ENCODE measurements at regions not wholly inside any gene's neighbourhood (a gene's known extent, or its start where the extent isn't known, plus 50 kb on each side); places are given as distances from the start of the nearest gene placed in this dataset.

DNA sequence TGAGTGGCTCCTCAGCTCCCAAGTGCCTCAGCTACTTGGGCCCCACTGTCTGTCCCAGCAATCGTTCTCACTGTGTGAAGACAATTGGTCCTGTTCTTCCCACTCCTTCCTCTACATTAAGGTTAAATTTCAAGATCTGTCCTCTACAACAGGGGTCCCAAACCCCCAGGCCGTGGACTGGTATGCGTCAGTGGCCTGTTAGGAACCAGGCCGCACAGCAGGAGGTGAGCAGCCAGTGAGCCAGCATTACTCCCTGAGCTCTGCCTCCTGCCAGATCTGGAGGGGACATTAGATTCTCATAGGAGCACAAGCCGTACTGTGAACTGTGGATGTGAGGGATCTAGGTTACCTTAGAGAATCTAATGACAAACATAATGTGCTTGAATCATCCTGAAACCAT, 376.9 kb upstream of the FZD8 start (continued):
- TF ChIP-seq, protein P1, sequence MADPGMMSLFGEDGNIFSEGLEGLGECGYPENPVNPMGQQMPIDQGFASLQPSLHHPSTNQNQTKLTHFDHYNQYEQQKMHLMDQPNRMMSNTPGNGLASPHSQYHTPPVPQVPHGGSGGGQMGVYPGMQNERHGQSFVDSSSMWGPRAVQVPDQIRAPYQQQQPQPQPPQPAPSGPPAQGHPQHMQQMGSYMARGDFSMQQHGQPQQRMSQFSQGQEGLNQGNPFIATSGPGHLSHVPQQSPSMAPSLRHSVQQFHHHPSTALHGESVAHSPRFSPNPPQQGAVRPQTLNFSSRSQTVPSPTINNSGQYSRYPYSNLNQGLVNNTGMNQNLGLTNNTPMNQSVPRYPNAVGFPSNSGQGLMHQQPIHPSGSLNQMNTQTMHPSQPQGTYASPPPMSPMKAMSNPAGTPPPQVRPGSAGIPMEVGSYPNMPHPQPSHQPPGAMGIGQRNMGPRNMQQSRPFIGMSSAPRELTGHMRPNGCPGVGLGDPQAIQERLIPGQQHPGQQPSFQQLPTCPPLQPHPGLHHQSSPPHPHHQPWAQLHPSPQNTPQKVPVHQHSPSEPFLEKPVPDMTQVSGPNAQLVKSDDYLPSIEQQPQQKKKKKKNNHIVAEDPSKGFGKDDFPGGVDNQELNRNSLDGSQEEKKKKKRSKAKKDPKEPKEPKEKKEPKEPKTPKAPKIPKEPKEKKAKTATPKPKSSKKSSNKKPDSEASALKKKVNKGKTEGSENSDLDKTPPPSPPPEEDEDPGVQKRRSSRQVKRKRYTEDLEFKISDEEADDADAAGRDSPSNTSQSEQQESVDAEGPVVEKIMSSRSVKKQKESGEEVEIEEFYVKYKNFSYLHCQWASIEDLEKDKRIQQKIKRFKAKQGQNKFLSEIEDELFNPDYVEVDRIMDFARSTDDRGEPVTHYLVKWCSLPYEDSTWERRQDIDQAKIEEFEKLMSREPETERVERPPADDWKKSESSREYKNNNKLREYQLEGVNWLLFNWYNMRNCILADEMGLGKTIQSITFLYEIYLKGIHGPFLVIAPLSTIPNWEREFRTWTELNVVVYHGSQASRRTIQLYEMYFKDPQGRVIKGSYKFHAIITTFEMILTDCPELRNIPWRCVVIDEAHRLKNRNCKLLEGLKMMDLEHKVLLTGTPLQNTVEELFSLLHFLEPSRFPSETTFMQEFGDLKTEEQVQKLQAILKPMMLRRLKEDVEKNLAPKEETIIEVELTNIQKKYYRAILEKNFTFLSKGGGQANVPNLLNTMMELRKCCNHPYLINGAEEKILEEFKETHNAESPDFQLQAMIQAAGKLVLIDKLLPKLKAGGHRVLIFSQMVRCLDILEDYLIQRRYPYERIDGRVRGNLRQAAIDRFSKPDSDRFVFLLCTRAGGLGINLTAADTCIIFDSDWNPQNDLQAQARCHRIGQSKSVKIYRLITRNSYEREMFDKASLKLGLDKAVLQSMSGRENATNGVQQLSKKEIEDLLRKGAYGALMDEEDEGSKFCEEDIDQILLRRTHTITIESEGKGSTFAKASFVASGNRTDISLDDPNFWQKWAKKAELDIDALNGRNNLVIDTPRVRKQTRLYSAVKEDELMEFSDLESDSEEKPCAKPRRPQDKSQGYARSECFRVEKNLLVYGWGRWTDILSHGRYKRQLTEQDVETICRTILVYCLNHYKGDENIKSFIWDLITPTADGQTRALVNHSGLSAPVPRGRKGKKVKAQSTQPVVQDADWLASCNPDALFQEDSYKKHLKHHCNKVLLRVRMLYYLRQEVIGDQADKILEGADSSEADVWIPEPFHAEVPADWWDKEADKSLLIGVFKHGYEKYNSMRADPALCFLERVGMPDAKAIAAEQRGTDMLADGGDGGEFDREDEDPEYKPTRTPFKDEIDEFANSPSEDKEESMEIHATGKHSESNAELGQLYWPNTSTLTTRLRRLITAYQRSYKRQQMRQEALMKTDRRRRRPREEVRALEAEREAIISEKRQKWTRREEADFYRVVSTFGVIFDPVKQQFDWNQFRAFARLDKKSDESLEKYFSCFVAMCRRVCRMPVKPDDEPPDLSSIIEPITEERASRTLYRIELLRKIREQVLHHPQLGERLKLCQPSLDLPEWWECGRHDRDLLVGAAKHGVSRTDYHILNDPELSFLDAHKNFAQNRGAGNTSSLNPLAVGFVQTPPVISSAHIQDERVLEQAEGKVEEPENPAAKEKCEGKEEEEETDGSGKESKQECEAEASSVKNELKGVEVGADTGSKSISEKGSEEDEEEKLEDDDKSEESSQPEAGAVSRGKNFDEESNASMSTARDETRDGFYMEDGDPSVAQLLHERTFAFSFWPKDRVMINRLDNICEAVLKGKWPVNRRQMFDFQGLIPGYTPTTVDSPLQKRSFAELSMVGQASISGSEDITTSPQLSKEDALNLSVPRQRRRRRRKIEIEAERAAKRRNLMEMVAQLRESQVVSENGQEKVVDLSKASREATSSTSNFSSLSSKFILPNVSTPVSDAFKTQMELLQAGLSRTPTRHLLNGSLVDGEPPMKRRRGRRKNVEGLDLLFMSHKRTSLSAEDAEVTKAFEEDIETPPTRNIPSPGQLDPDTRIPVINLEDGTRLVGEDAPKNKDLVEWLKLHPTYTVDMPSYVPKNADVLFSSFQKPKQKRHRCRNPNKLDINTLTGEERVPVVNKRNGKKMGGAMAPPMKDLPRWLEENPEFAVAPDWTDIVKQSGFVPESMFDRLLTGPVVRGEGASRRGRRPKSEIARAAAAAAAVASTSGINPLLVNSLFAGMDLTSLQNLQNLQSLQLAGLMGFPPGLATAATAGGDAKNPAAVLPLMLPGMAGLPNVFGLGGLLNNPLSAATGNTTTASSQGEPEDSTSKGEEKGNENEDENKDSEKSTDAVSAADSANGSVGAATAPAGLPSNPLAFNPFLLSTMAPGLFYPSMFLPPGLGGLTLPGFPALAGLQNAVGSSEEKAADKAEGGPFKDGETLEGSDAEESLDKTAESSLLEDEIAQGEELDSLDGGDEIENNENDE (IDR thresholded peaks at IDR 0.05; ENCODE audit: insufficient replicate concordance, low read length): no peak
- TF ChIP-seq SRF (IDR thresholded peaks at IDR 0.05; ENCODE audit: low read depth, low read length) (no peak), NRF1 (IDR thresholded peaks at IDR 0.05; ENCODE audit: low read depth, low read length) (no peak), ASH2L (IDR thresholded peaks at IDR 0.05; ENCODE audit: low read length) (no peak)
